OCI-LY1 (cell line): ENCODE measurements at regions not wholly inside any gene's neighbourhood (a gene's known extent, or its start where the extent isn't known, plus 50 kb on each side); places are given as distances from the start of the nearest gene placed in this dataset.

Source experiments
- EZH2 ChIP-seq: fragments of 200-600 bp; sonication (generic), shearing (Covaris generic); IDR thresholded peaks from 2 replicates; pipeline ENCODE4 v1.8.0; 2017; ENCODE audit warnings: borderline replicate concordance, mixed run types, mild to moderate bottlenecking, antibody characterized with exemption, low read length, moderate library complexity, mixed read lengths
- TF ChIP-seq, protein P1 (sequence below): fragments of 200-600 bp; sonication (generic), shearing (Covaris generic); IDR thresholded peaks from 2 replicates; pipeline ENCODE4 v1.5.1; 2017; ENCODE audit warnings: mild to moderate bottlenecking, antibody characterized with exemption, low read length, moderate library complexity, mixed read lengths

DNA sequence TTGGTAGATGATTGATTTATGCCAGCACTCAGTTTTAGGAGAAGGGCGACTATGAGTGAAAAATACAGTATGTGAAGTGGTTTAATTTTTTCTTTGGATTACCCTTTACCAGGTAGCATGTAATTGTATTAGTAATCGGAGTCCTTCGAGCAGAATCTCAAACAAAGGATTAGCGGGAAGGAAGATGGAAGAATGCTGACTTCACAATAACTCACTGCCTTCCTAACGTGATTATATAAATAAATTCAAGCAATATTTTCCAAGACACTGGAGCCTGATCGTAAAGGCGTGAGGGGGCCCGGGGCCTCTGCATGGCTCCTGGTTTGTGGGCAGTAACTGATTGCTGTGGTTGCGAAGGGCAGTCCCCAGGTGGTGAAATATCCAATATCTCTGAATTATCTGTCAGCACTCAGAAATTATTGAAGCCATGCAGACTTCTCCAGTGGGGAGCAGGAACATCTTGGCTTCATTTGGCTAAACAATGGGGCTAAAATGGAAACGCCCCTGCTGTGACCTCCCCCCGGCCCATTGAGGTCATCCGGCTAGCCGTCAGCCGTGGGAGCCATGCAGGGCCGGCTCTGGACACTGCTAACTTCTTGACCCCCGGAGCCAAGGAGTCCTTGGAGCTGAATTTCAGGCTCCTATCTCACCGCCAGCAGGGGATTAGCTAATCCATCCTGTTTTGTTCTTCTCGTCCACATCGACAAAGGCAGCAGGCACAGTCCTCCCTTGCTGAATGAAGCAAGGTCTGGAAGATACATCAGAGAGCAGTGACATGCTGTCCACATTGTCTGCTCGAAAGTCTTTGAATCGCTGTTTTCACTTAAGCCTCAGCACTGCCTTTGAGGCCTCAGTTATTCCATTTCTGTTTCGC is 295.9 kb upstream of the N4BP1 start:
- TF ChIP-seq, protein P1, sequence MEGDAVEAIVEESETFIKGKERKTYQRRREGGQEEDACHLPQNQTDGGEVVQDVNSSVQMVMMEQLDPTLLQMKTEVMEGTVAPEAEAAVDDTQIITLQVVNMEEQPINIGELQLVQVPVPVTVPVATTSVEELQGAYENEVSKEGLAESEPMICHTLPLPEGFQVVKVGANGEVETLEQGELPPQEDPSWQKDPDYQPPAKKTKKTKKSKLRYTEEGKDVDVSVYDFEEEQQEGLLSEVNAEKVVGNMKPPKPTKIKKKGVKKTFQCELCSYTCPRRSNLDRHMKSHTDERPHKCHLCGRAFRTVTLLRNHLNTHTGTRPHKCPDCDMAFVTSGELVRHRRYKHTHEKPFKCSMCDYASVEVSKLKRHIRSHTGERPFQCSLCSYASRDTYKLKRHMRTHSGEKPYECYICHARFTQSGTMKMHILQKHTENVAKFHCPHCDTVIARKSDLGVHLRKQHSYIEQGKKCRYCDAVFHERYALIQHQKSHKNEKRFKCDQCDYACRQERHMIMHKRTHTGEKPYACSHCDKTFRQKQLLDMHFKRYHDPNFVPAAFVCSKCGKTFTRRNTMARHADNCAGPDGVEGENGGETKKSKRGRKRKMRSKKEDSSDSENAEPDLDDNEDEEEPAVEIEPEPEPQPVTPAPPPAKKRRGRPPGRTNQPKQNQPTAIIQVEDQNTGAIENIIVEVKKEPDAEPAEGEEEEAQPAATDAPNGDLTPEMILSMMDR: no peak
- no peak for TF ChIP-seq EZH2
